22Rv1 (cell line): ENCODE measurements at regions not wholly inside any gene's neighbourhood (a gene's known extent, or its start where the extent isn't known, plus 50 kb on each side); places are given as distances from the start of the nearest gene placed in this dataset.

Experiments
- ZFX ChIP-seq: fragments of 450-650 bp; IDR thresholded peaks from 2 replicates; pipeline ENCODE4 v1.6.1; 2017; ENCODE audit warnings: antibody characterized with exemption, borderline replicate concordance
- TF ChIP-seq, protein P1 (sequence below): fragments of 450-650 bp; IDR thresholded peaks from 2 replicates; pipeline ENCODE4 v1.5.1; 2017; ENCODE audit warnings: mild to moderate bottlenecking

DNA sequence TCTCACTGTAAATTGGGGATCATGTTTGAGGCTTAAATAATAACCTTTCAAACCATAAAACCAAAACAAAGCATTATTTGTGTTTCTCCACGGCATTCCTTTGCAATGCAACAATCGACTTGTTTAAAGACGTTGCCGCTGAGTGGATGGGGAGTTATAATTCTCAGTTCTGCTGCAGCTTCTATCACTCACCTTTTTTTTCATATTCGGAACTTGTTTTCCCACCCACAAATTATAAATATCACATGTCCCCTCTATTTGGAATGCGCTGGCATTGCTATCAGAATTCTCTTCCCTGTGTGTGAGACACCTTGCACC, 372.8 kb upstream of the SMIM21 start:
- TF ChIP-seq, protein P1, sequence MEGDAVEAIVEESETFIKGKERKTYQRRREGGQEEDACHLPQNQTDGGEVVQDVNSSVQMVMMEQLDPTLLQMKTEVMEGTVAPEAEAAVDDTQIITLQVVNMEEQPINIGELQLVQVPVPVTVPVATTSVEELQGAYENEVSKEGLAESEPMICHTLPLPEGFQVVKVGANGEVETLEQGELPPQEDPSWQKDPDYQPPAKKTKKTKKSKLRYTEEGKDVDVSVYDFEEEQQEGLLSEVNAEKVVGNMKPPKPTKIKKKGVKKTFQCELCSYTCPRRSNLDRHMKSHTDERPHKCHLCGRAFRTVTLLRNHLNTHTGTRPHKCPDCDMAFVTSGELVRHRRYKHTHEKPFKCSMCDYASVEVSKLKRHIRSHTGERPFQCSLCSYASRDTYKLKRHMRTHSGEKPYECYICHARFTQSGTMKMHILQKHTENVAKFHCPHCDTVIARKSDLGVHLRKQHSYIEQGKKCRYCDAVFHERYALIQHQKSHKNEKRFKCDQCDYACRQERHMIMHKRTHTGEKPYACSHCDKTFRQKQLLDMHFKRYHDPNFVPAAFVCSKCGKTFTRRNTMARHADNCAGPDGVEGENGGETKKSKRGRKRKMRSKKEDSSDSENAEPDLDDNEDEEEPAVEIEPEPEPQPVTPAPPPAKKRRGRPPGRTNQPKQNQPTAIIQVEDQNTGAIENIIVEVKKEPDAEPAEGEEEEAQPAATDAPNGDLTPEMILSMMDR = no peak
- TF ChIP-seq ZFX = no peak
